ENCODE measurements at regions not wholly inside any gene's neighbourhood (a gene's known extent, or its start where the extent isn't known, plus 50 kb on each side); places are given as distances from the start of the nearest gene placed in this dataset.

- Mint-ChIP-seq H3K4me1 (ENCODE audit: low read depth) (peaks cover 62% of the 10 kb centered on the region), H3K9me3 (ENCODE audit: low read depth) (no peaks in the 10 kb centered on the region), H3K27ac (ENCODE audit: unreplicated experiment) (no peak overlapping the region), H3K4me3 (ENCODE audit: unreplicated experiment) (no peak overlapping the region), H3K36me3 (ENCODE audit: low read depth) (no peaks in the 10 kb centered on the region), H3K27me3 (ENCODE audit: low read depth) (peaks cover 3% of the 10 kb centered on the region)
- DNase-seq (ENCODE audit: low spot score): no peak
- no peak for TF ChIP-seq CTCF (IDR thresholded peaks at IDR 0.05)
Observed at GRCh38 chr16:85200471-85201278, 88.4 kb upstream of the CIBAR2 start.

- no peaks in the 10 kb centered on the region for H3K9me3 Mint-ChIP-seq (ENCODE audit: low read depth)
- no peaks in the 10 kb centered on the region for H3K27me3 Mint-ChIP-seq (ENCODE audit: low read depth)
- H3K4me1 Mint-ChIP-seq (ENCODE audit: low read depth): peaks cover 62% of the 10 kb centered on the region
- peak overlapping the region; percentile 66 for H3K27ac Mint-ChIP-seq (ENCODE audit: unreplicated experiment)
- H3K4me3 Mint-ChIP-seq (ENCODE audit: unreplicated experiment): no peak overlapping the region
- TF ChIP-seq CTCF (IDR thresholded peaks at IDR 0.05): no peak
- no peaks in the 10 kb centered on the region for H3K36me3 Mint-ChIP-seq (ENCODE audit: low read depth)
- DNase-seq (ENCODE audit: low spot score): no peak
Observed at GRCh38 chr16:85201574-85201973, 89.3 kb upstream of the CIBAR2 start.

- Mint-ChIP-seq H3K27me3 (ENCODE audit: low read depth) (no peaks in the 10 kb centered on the region), H3K9me3 (ENCODE audit: low read depth) (no peaks in the 10 kb centered on the region), H3K4me1 (ENCODE audit: low read depth) (peaks cover 63% of the 10 kb centered on the region), H3K27ac (ENCODE audit: unreplicated experiment) (peak overlapping the region; percentile 66), H3K36me3 (ENCODE audit: low read depth) (no peaks in the 10 kb centered on the region), H3K4me3 (ENCODE audit: unreplicated experiment) (no peak overlapping the region)
- no peak for TF ChIP-seq CTCF (IDR thresholded peaks at IDR 0.05)
- no peak for DNase-seq (ENCODE audit: low spot score)
Observed at GRCh38 chr16:85202051-85202601, 89.9 kb upstream of the CIBAR2 start.

- Mint-ChIP-seq H3K9me3 (ENCODE audit: low read depth) (no peaks in the 10 kb centered on the region), H3K27me3 (ENCODE audit: low read depth) (no peaks in the 10 kb centered on the region), H3K27ac (ENCODE audit: unreplicated experiment) (peak overlapping the region; percentile 45), H3K4me3 (ENCODE audit: unreplicated experiment) (no peak overlapping the region), H3K4me1 (ENCODE audit: low read depth) (peaks cover 66% of the 10 kb centered on the region), H3K36me3 (ENCODE audit: low read depth) (no peaks in the 10 kb centered on the region)
- no peak for TF ChIP-seq CTCF (IDR thresholded peaks at IDR 0.05)
- no peak for DNase-seq (ENCODE audit: low spot score)
Observed at GRCh38 chr16:85202631-85203461, 90.6 kb upstream of the CIBAR2 start.

GRCh38 chr16:85203462-85203813, 91.2 kb upstream of the CIBAR2 start:
- Mint-ChIP-seq H3K36me3 (ENCODE audit: low read depth) (no peaks in the 10 kb centered on the region), H3K4me3 (ENCODE audit: unreplicated experiment) (no peak overlapping the region), H3K27me3 (ENCODE audit: low read depth) (no peaks in the 10 kb centered on the region), H3K4me1 (ENCODE audit: low read depth) (peaks cover 66% of the 10 kb centered on the region), H3K9me3 (ENCODE audit: low read depth) (no peaks in the 10 kb centered on the region), H3K27ac (ENCODE audit: unreplicated experiment) (peak overlapping the region; percentile 57)
- no peak for TF ChIP-seq CTCF (IDR thresholded peaks at IDR 0.05)
- DNase-seq (ENCODE audit: low spot score): no peak

Data from chondrocyte (in vitro differentiated cells).